ENCODE measurements at regions not wholly inside any gene's neighbourhood (a gene's known extent, or its start where the extent isn't known, plus 50 kb on each side); places are given as distances from the start of the nearest gene placed in this dataset.

- no peak for DNase-seq
Observed at GRCh38 chr18:46325895-46326294, 221.7 kb downstream of the HAUS1 start.

GRCh38 chr18:46329736-46330246 is 225.6 kb downstream of the HAUS1 start:
- DNase-seq: no peak

GRCh38 chr18:46331316-46331715 is 227.1 kb downstream of the HAUS1 start:
- DNase-seq: no peak

- DNase-seq: no peak
Observed at GRCh38 chr18:46332286-46332801, 228.2 kb downstream of the HAUS1 start.

GRCh38 chr18:46332921-46333341 is 228.7 kb downstream of the HAUS1 start:
- no peak for DNase-seq

- no peak for DNase-seq
Observed at GRCh38 chr18:46333431-46334135, 229.4 kb downstream of the HAUS1 start.

- DNase-seq: no peak
Observed at GRCh38 chr18:46334868-46335281, 230.7 kb downstream of the HAUS1 start.

GRCh38 chr18:46335534-46336101 is 231.4 kb downstream of the HAUS1 start:
- no peak for DNase-seq

- no peak for DNase-seq
Observed at GRCh38 chr18:46336278-46337111, 232.3 kb downstream of the HAUS1 start.

- DNase-seq: no peak
Observed at GRCh38 chr18:46337271-46337670, 233.1 kb downstream of the HAUS1 start.

GRCh38 chr18:46338205-46338604 is 234.0 kb downstream of the HAUS1 start:
- DNase-seq: no peak

- DNase-seq: no peak
Observed at GRCh38 chr18:46338766-46339165, 234.6 kb downstream of the HAUS1 start.

- DNase-seq: no peak
Observed at GRCh38 chr18:46340716-46341115, 236.5 kb downstream of the HAUS1 start.

- no peak for DNase-seq
Observed at GRCh38 chr18:46341986-46342525, 237.9 kb downstream of the HAUS1 start.

- no peak for DNase-seq
Observed at GRCh38 chr18:46343456-46343855, 239.3 kb downstream of the HAUS1 start.

GRCh38 chr18:46343931-46344372 is 239.8 kb downstream of the HAUS1 start:
- no peak for DNase-seq

GRCh38 chr18:46344416-46345180 is 240.4 kb downstream of the HAUS1 start:
- no peak for DNase-seq

GRCh38 chr18:46345181-46345465 is 240.9 kb downstream of the HAUS1 start:
- no peak for DNase-seq

GRCh38 chr18:46346213-46346612 is 242.0 kb downstream of the HAUS1 start:
- no peak for DNase-seq

- DNase-seq: no peak
Observed at GRCh38 chr18:46346896-46347630, 242.9 kb downstream of the HAUS1 start.

- no peak for DNase-seq
Observed at GRCh38 chr18:46350598-46351159, 246.5 kb downstream of the HAUS1 start.

All from NCI-H187 treated with DMSO at 0.1 percent for 48 hours (cell line).